GM10266 (cell line): ENCODE measurements at regions not wholly inside any gene's neighbourhood (a gene's known extent, or its start where the extent isn't known, plus 50 kb on each side); places are given as distances from the start of the nearest gene placed in this dataset.
"Not testable (repeated sequence)": the region's sequence is repeated elsewhere in the genome, so short reads cannot be mapped to it uniquely, and the experiment has no call there.

Experiments used
- DNase-seq: peaks from one replicate; pipeline ENCODE4 v3.0.0; 2012; ENCODE audit errors: extremely low spot score
- CTCF ChIP-seq: IDR thresholded peaks from 2 replicates; pipeline ENCODE4 v1.5.1; 2012; ENCODE audit warnings: mild to moderate bottlenecking, low read depth; ENCODE audit not compliant: control insufficient read depth, insufficient read depth; ENCODE audit errors: missing control alignments

- no peak for TF ChIP-seq CTCF
- DNase-seq = no peak
These were observed 498.9 kb downstream of the SLC6A15 start for GRCh38 chr12:84413656-84414055.

- TF ChIP-seq CTCF = no peak
- no peak for DNase-seq
These were observed 500.4 kb downstream of the SLC6A15 start for GRCh38 chr12:84412226-84412625.

- no peak for TF ChIP-seq CTCF
- DNase-seq = no peak
These were observed 501.6 kb downstream of the SLC6A15 start for GRCh38 chr12:84411031-84411430.

GRCh38 chr12:84408936-84409335 is 503.7 kb downstream of the SLC6A15 start:
- DNase-seq = no peak
- no peak for TF ChIP-seq CTCF

- not testable (repeated sequence) for DNase-seq
These were observed 505.9 kb downstream of the SLC6A15 start for GRCh38 chr12:84406720-84407119.

GRCh38 chr12:84397846-84398245 is 514.8 kb downstream of the SLC6A15 start:
- DNase-seq = no peak
- TF ChIP-seq CTCF = no peak

- DNase-seq = no peak
- no peak for TF ChIP-seq CTCF
These were observed 515.3 kb downstream of the SLC6A15 start for GRCh38 chr12:84397263-84397662.

- not testable (repeated sequence) for DNase-seq
These were observed 521.4 kb downstream of the SLC6A15 start for GRCh38 chr12:84391176-84391575.
